SK-N-SH (cell line): ENCODE measurements at regions not wholly inside any gene's neighbourhood (a gene's known extent, or its start where the extent isn't known, plus 50 kb on each side); places are given as distances from the start of the nearest gene placed in this dataset.

Source experiments
- CTCF ChIP-seq: fragments of 200-600 bp; sonication (generic); IDR thresholded peaks from 2 replicates; pipeline ENCODE4 v1.6.1; 2017; ENCODE audit warnings: antibody characterized with exemption, mild to moderate bottlenecking, moderate library complexity
- EP300 ChIP-seq, 2 experiments: IDR thresholded peaks; 2 replicates each; pipeline versions ENCODE4 v1.4.0 to v1.6.1; 2012; ENCODE audit warnings: borderline replicate concordance in 1 of 2, low read depth in 1 of 2, low read length in 1 of 2

- TF ChIP-seq CTCF: no peak
- TF ChIP-seq EP300 (IDR thresholded peaks at IDR 0.05; ENCODE audit: borderline replicate concordance in 1 of 2, low read depth in 1 of 2, low read length in 1 of 2): no peak
These were observed 379.3 kb downstream of the BCL11A start for GRCh38 chr2:60174146-60174545.
